Loucy (cell line): ENCODE measurements at regions not wholly inside any gene's neighbourhood (a gene's known extent, or its start where the extent isn't known, plus 50 kb on each side); places are given as distances from the start of the nearest gene placed in this dataset.

Experiments used
- H2AFZ ChIP-seq: fragments of 200-600 bp; sonication (generic); 2 replicates; pipeline ENCODE4 v1.6.0; 2016; ENCODE audit warnings: antibody characterized with exemption, mild to moderate bottlenecking, low read length, moderate library complexity
- H3F3A ChIP-seq: fragments of 200-600 bp; 2 replicates; pipeline ENCODE4 v1.6.0; 2016; ENCODE audit warnings: antibody characterized with exemption, low read depth, mild to moderate bottlenecking
- H3K27me3 ChIP-seq: fragments of 200-600 bp; sonication (generic); 2 replicates; pipeline ENCODE4 v1.6.1; 2014; ENCODE audit warnings: low read length, mild to moderate bottlenecking; ENCODE audit not compliant: insufficient read depth, poor library complexity, severe bottlenecking
- H3K36me3 ChIP-seq: fragments of 200-600 bp; sonication (generic); 2 replicates; pipeline ENCODE4 v1.6.1; 2016; ENCODE audit warnings: low read length; ENCODE audit not compliant: insufficient read depth
- H3K4me1 ChIP-seq: fragments of 200-600 bp; sonication (generic); 2 replicates; pipeline ENCODE4 v1.5.1; 2014; ENCODE audit warnings: low read length, mild to moderate bottlenecking; ENCODE audit not compliant: insufficient read depth, poor library complexity, severe bottlenecking
- H3K4me2 ChIP-seq: fragments of 200-600 bp; sonication (generic); 2 replicates; pipeline ENCODE4 v1.6.0; 2014; ENCODE audit warnings: antibody characterized with exemption, low read length, low read depth, mild to moderate bottlenecking; ENCODE audit not compliant: poor library complexity, severe bottlenecking
- H3K4me3 ChIP-seq: fragments of 200-600 bp; sonication (generic); 2 replicates; pipeline ENCODE4 v1.5.1; 2014; ENCODE audit warnings: low read length, mild to moderate bottlenecking, mixed read lengths; ENCODE audit not compliant: poor library complexity, severe bottlenecking
- H3K79me2 ChIP-seq: fragments of 200-600 bp; sonication (generic); 2 replicates; pipeline ENCODE4 v1.6.1; 2014; ENCODE audit warnings: low read length; ENCODE audit not compliant: insufficient read depth
- H3K9ac ChIP-seq: fragments of 200-600 bp; sonication (generic); 2 replicates; pipeline ENCODE4 v1.6.0; 2014; ENCODE audit warnings: mild to moderate bottlenecking, low read depth, low read length, moderate library complexity; ENCODE audit not compliant: poor library complexity, severe bottlenecking
- H3K9me2 ChIP-seq: fragments of 200-600 bp; sonication (generic); replicated peaks from 2 replicates; pipeline ENCODE4 v1.6.1; 2016; ENCODE audit warnings: low read depth, low read length, mixed read lengths
- H3K9me3 ChIP-seq: fragments of 200-600 bp; sonication (generic); 2 replicates; pipeline ENCODE4 v1.6.1; 2014; ENCODE audit warnings: mild to moderate bottlenecking, antibody characterized with exemption, low read length, low read depth; ENCODE audit not compliant: insufficient read depth
- H4K20me1 ChIP-seq: fragments of 200-600 bp; sonication (generic); 2 replicates; pipeline ENCODE4 v1.6.0; 2014; ENCODE audit warnings: antibody characterized with exemption, low read length, mild to moderate bottlenecking; ENCODE audit not compliant: insufficient read depth, poor library complexity, severe bottlenecking
- CTCF ChIP-seq: fragments of 200-600 bp; sonication (generic); conservative IDR thresholded peaks from 2 replicates; pipeline ENCODE4 v1.5.1; 2014; ENCODE audit warnings: mild to moderate bottlenecking, antibody characterized with exemption, low read length
- EZH2phosphoT487 ChIP-seq: fragments of 200-600 bp; IDR thresholded peaks from 2 replicates; pipeline ENCODE4 v1.6.1; 2018; ENCODE audit warnings: antibody characterized with exemption, mild to moderate bottlenecking, moderate library complexity, borderline replicate concordance

DNA sequence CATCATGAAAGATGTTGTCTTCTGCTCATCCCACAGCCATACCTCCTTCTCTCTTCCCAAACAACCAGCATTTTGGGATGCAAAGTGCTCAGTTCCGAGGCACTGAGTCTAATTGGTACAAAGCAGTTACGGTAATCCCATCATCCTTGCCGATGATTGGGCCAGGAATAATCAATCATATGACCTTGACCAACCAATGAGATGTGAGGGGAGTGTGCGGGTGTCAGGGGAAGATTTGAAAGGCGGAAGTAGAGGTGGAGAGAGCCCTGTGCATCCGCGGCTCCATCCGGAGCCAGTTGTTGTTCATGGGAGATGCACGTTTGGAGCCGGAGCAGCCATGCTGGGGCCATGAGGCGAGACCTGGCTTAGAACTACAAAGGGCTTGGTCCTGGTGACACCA, 67.3 kb downstream of the SYNE3 start:
- H2AFZ ChIP-seq = no peak overlapping the region
- H3K4me3 ChIP-seq = no peak overlapping the region
- H3K27me3 ChIP-seq = no peaks in the 10 kb centered on the region
- H3K9me2 ChIP-seq = no peaks in the 10 kb centered on the region
- H3K36me3 ChIP-seq = no peaks in the 10 kb centered on the region
- H3K79me2 ChIP-seq = no peaks in the 10 kb centered on the region
- no peaks in the 10 kb centered on the region for H4K20me1 ChIP-seq
- TF ChIP-seq CTCF (no peak), EZH2phosphoT487 (no peak)
- H3K9me3 ChIP-seq = no peaks in the 10 kb centered on the region
- H3K4me2 ChIP-seq = no peak overlapping the region
- no peak overlapping the region for H3K9ac ChIP-seq
- H3K4me1 ChIP-seq = peaks cover 10% of the 10 kb centered on the region
- no peaks in the 10 kb centered on the region for H3F3A ChIP-seq

GRCh38 chr14:95446470-95446869, 70.0 kb downstream of the SYNE3 start:
- Histone ChIP-seq H3K36me3 (no peaks in the 10 kb centered on the region), H3K27me3 (no peaks in the 10 kb centered on the region), H4K20me1 (no peaks in the 10 kb centered on the region), H3K4me2 (no peak overlapping the region), H2AFZ (no peak overlapping the region), H3K4me3 (no peak overlapping the region), H3K9me2 (no peaks in the 10 kb centered on the region), H3F3A (no peaks in the 10 kb centered on the region), H3K9me3 (no peaks in the 10 kb centered on the region), H3K4me1 (peaks cover 7% of the 10 kb centered on the region), H3K79me2 (no peaks in the 10 kb centered on the region), H3K9ac (no peak overlapping the region)
- no peak for TF ChIP-seq CTCF
- TF ChIP-seq EZH2phosphoT487 = no peak

GRCh38 chr14:95445676-95446075, 70.8 kb downstream of the SYNE3 start:
- no peaks in the 10 kb centered on the region for H4K20me1 ChIP-seq
- no peaks in the 10 kb centered on the region for H3F3A ChIP-seq
- no peaks in the 10 kb centered on the region for H3K27me3 ChIP-seq
- H3K9me3 ChIP-seq = no peaks in the 10 kb centered on the region
- TF ChIP-seq CTCF (no peak), EZH2phosphoT487 (no peak)
- no peaks in the 10 kb centered on the region for H3K9me2 ChIP-seq
- H3K36me3 ChIP-seq = no peaks in the 10 kb centered on the region
- no peak overlapping the region for H2AFZ ChIP-seq
- H3K79me2 ChIP-seq = no peaks in the 10 kb centered on the region
- no peak overlapping the region for H3K9ac ChIP-seq
- peaks cover 7% of the 10 kb centered on the region for H3K4me1 ChIP-seq
- no peak overlapping the region for H3K4me2 ChIP-seq
- H3K4me3 ChIP-seq = no peak overlapping the region
